IMR-90 (cell line): ENCODE measurements at regions not wholly inside any gene's neighbourhood (a gene's known extent, or its start where the extent isn't known, plus 50 kb on each side); places are given as distances from the start of the nearest gene placed in this dataset.

Experiments used
- ATAC-seq: fragments of 200-7000 bp; cut with Tn5 transposase; 2 replicates; pipeline ENCODE4 v1.9.1; 2020; ENCODE audit warnings: low read depth, mild to moderate bottlenecking, moderate library complexity
- BruUV-seq: library from RNA; stranded (reverse); fragments of 400-500 nt; replicated peaks from 2 replicates; lab custom pipeline; 2021; lab: Mats Ljungman, UMichigan
- CTCF ChIA-PET: fragments of 300-600 bp; formaldehyde crosslinking; extraction: SDS; loops from one replicate; lab custom pipeline; 2021; ENCODE audit warnings: antibody characterized with exemption; lab: Yijun Ruan, JAX
- POLR2A ChIA-PET: fragments of 300-600 bp; sonication (Branson Sonifier 250); formaldehyde crosslinking; loops from one replicate; lab custom pipeline; 2022; ENCODE audit warnings: antibody characterized with exemption; ENCODE audit not compliant: unreplicated experiment; lab: Charles Lee
- DNase-seq: peaks from one replicate; pipeline ENCODE4 v3.0.0; 2013
- H2AFZ ChIP-seq: replicated peaks from 2 replicates; pipeline ENCODE3; 2013; ENCODE audit warnings: low read length, mild to moderate bottlenecking; ENCODE audit not compliant: poor library complexity
- H2AK5ac ChIP-seq: 2 replicates; pipeline ENCODE4 v1.6.1; 2013; ENCODE audit warnings: low read depth, low read length, inconsistent platforms
- H2AK9ac ChIP-seq: replicated peaks from 2 replicates; pipeline ENCODE3; 2013; ENCODE audit warnings: mild to moderate bottlenecking, low read depth, low read length, moderate library complexity; ENCODE audit not compliant: poor library complexity
- H2BK120ac ChIP-seq: 2 replicates; pipeline ENCODE4 v1.6.1; 2013; ENCODE audit warnings: low read depth, low read length, inconsistent platforms
- H2BK15ac ChIP-seq: 3 replicates; pipeline ENCODE4 v1.6.1; 2013; ENCODE audit warnings: low read depth, low read length, inconsistent platforms
- H2BK20ac ChIP-seq: 2 replicates; pipeline ENCODE4 v1.6.1; 2013; ENCODE audit warnings: low read depth, mild to moderate bottlenecking, inconsistent platforms, low read length, moderate library complexity
- H2BK5ac ChIP-seq: 2 replicates; pipeline ENCODE4 v1.6.1; 2013; ENCODE audit warnings: mild to moderate bottlenecking, low read depth, low read length, inconsistent platforms; ENCODE audit not compliant: poor library complexity, severe bottlenecking
- H3K14ac ChIP-seq: replicated peaks from 2 replicates; pipeline ENCODE4 v1.6.1; 2013; ENCODE audit warnings: low read depth, low read length, inconsistent platforms
- H3K18ac ChIP-seq: 2 replicates; pipeline ENCODE4 v1.6.1; 2013; ENCODE audit warnings: low read depth, low read length, control low read depth
- H3K23ac ChIP-seq: 2 replicates; pipeline ENCODE4 v1.6.1; 2013; ENCODE audit warnings: low read depth, low read length, inconsistent platforms
- H3K27ac ChIP-seq: 2 replicates; pipeline ENCODE4 v1.5.1; 2013; ENCODE audit warnings: mild to moderate bottlenecking, control low read depth, low read length; ENCODE audit not compliant: insufficient read depth
- H3K27me3 ChIP-seq: 2 replicates; pipeline ENCODE4 v1.6.1; 2013; ENCODE audit warnings: low read length; ENCODE audit not compliant: control insufficient read depth, insufficient read depth
- H3K36me3 ChIP-seq: 2 replicates; pipeline ENCODE4 v1.6.1; 2013; ENCODE audit warnings: low read length, mixed read lengths; ENCODE audit not compliant: control insufficient read depth, insufficient read depth
- H3K4ac ChIP-seq: 2 replicates; pipeline ENCODE4 v1.6.1; 2013; ENCODE audit warnings: low read depth, low read length, inconsistent platforms
- H3K4me1 ChIP-seq: 2 replicates; pipeline ENCODE4 v1.6.1; 2013; ENCODE audit warnings: low read length, mixed read lengths; ENCODE audit not compliant: control insufficient read depth, insufficient read depth
- H3K4me2 ChIP-seq: 2 replicates; pipeline ENCODE4 v1.6.1; 2013; ENCODE audit warnings: low read depth, mild to moderate bottlenecking, control low read depth, low read length, moderate library complexity
- H3K4me3 ChIP-seq: 2 replicates; pipeline ENCODE4 v1.5.1; 2013; ENCODE audit warnings: low read depth, mild to moderate bottlenecking, control low read depth, low read length, moderate library complexity; ENCODE audit not compliant: insufficient read depth
- H3K56ac ChIP-seq: 2 replicates; pipeline ENCODE4 v1.6.1; 2013; ENCODE audit warnings: low read length, inconsistent platforms; ENCODE audit not compliant: insufficient read depth; ENCODE audit errors: extremely low read depth
- H3K79me1 ChIP-seq, 2 experiments: 2 replicates each; pipeline ENCODE4 v1.6.1; 2013; ENCODE audit warnings: low read length in 2 of 2, inconsistent platforms in 1 of 2, low read depth in 1 of 2
- H3K9ac ChIP-seq: 2 replicates; pipeline ENCODE4 v1.6.1; 2013; ENCODE audit warnings: low read depth, low read length, control low read depth
- H3K9me1 ChIP-seq: 2 replicates; pipeline ENCODE4 v1.6.1; 2013; ENCODE audit warnings: low read length, inconsistent platforms; ENCODE audit not compliant: insufficient read depth
- H3K9me3 ChIP-seq: 2 replicates; pipeline ENCODE4 v1.6.1; 2013; ENCODE audit warnings: low read length; ENCODE audit not compliant: control insufficient read depth, insufficient read depth
- H4K20me1 ChIP-seq: 2 replicates; pipeline ENCODE4 v1.6.1; 2013; ENCODE audit warnings: low read length, inconsistent platforms; ENCODE audit not compliant: insufficient read depth
- H4K5ac ChIP-seq: 2 replicates; pipeline ENCODE4 v1.6.1; 2013; ENCODE audit warnings: mild to moderate bottlenecking, low read depth, low read length, control low read depth
- H4K8ac ChIP-seq, 2 experiments: 2 replicates each; pipeline ENCODE4 v1.6.1; 2013; ENCODE audit warnings: low read depth in 2 of 2, low read length in 2 of 2, control low read depth in 1 of 2, inconsistent platforms in 1 of 2
- H4K91ac ChIP-seq: 2 replicates; pipeline ENCODE4 v1.6.1; 2013; ENCODE audit warnings: low read depth, low read length, inconsistent platforms; ENCODE audit not compliant: insufficient read depth
- CEBPB ChIP-seq: IDR thresholded peaks from 2 replicates; pipeline ENCODE4 v1.6.1; 2012; ENCODE audit warnings: low read depth, low read length, improper control_type of control experiment
- CHD1 ChIP-seq: IDR thresholded peaks from 2 replicates; pipeline ENCODE4 v1.6.1; 2012; ENCODE audit warnings: low read depth, low read length, improper control_type of control experiment
- MAFK ChIP-seq: IDR thresholded peaks from 2 replicates; pipeline ENCODE4 v1.6.1; 2012; ENCODE audit warnings: low read depth, low read length, improper control_type of control experiment
- MAZ ChIP-seq: IDR thresholded peaks from 2 replicates; pipeline ENCODE4 v1.6.1; 2012; ENCODE audit warnings: low read depth, mild to moderate bottlenecking, low read length, improper control_type of control experiment, moderate library complexity, borderline replicate concordance
- MXI1 ChIP-seq: IDR thresholded peaks from 2 replicates; pipeline ENCODE4 v1.6.1; 2012; ENCODE audit warnings: low read depth, mild to moderate bottlenecking, low read length, moderate library complexity, borderline replicate concordance
- NFE2L2 ChIP-seq: fragments of 150-350 bp; IDR thresholded peaks from 2 replicates; pipeline ENCODE4 v1.6.1; 2016; ENCODE audit warnings: low read depth, mild to moderate bottlenecking, low read length
- POLR2A ChIP-seq: IDR thresholded peaks from 2 replicates; pipeline ENCODE4 v1.6.1; 2012; ENCODE audit warnings: mild to moderate bottlenecking, low read depth, low read length
- RFX5 ChIP-seq: IDR thresholded peaks from 2 replicates; pipeline ENCODE4 v1.8.0; 2012; ENCODE audit warnings: low read depth, mild to moderate bottlenecking, low read length, moderate library complexity
- SMC3 ChIP-seq: fragments of 150-350 bp; IDR thresholded peaks from 2 replicates; pipeline ENCODE4 v1.6.1; 2016; ENCODE audit warnings: low read depth, mild to moderate bottlenecking, antibody characterized with exemption, low read length, moderate library complexity
- dilution Hi-C: fragments of 300-500 bp; cut with HindIII; formaldehyde crosslinking; loops from one replicate; pipeline ENCODE4 v1.14.3; 2018; ENCODE audit warnings: low sequenced_read_pairs; ENCODE audit not compliant: unreplicated experiment
- in situ Hi-C: fragments of 300-500 bp; cut with MboI; formaldehyde crosslinking; loops from 3 replicates; pipeline ENCODE4 v1.14.3; 2019; ENCODE audit warnings: low sequenced_read_pairs, inconsistent platforms, mixed read lengths
- intact Hi-C: fragments of 100-400 bp; cut with micrococcal nuclease; formaldehyde crosslinking; loops from 2 replicates; pipeline ENCODE4 v1.10.0; 2022
- TF ChIP-seq, protein P1 (sequence below): fragments of 150-350 bp; IDR thresholded peaks from 2 replicates; pipeline ENCODE4 v1.6.1; 2016; ENCODE audit warnings: low read depth, mild to moderate bottlenecking, low read length, moderate library complexity, borderline replicate concordance
- TF ChIP-seq, protein P2 (sequence below): fragments of 150-350 bp; IDR thresholded peaks from 2 replicates; pipeline ENCODE4 v1.6.1; 2017; ENCODE audit warnings: mild to moderate bottlenecking, antibody characterized with exemption, low read length, low read depth

DNA sequence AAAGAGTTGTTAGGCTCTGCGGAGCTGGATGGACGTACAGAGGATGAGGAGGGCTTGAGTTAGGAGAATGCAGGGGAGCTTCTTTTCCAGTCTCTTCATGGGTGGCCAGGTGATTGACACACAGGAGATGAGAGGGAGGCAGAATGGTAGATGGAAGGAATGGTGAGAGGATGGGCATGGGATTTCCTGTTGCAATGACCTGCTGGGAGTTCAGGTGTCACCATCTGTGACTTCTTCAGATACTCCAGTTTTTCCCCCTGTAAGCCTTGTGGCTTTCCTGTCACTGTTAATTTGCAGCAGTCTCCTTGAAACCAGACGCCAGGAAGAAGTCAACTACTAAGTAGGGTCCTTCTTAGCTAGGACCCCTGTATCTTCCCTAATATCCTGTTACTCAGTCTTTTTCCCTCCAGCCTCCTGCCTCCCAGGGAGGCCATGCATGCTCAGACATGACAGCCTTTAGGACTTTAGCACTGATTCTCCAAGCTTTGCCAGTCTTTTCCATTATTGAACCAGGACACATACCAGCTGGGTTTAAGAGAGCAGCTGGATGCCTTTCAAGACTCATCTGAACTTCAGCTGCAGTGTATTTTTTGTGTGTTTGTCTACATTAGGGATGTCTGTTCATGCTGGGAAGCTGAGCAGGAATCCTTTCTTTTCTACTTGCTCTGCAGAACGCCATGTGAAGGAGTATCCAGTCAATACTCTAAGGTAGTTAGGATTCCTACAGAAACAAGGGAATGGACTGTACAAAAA is 67.2 kb upstream of the CD180 start (continued):
- TF ChIP-seq POLR2A = no peak

DNA sequence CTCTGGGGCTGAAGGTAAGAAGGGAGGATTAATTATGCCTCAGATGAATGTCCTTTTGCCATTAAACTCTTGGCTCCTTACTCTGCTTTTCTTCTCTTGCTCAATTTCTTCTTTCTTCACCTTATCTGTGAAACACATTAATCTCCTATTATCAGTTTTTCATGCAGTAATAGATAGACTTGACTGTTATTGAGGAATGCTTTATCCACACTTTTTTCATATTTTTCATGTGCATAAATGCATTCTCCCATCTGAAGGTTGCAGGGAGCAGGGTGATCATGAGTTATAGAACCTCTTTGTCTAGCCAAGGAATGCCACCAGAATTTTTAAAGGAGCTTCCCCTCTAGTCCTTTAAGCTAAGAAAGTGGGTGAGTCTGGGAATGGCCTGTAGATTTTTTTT is 66.4 kb upstream of the CD180 start:
- Histone ChIP-seq H3K18ac (no peak overlapping the region), H2AK5ac (no peak overlapping the region), H4K91ac (no peak overlapping the region), H4K20me1 (no peaks in the 10 kb centered on the region), H2BK20ac (no peak overlapping the region), H4K8ac (no peak overlapping the region), H2AK9ac (no peak overlapping the region), H3K27me3 (no peaks in the 10 kb centered on the region), H2AFZ (no peak overlapping the region), H3K9me1 (peaks cover 10% of the 10 kb centered on the region), H3K4me1 (peaks cover 7% of the 10 kb centered on the region), H3K27ac (no peak overlapping the region), H4K5ac (no peak overlapping the region), H3K4me2 (no peak overlapping the region), H3K14ac (no peak overlapping the region), H3K4ac (no peak overlapping the region), H3K56ac (no peak overlapping the region), H2BK5ac (no peak overlapping the region), H3K9ac (no peak overlapping the region), H3K36me3 (no peaks in the 10 kb centered on the region), H3K9me3 (no peaks in the 10 kb centered on the region), H2BK120ac (no peak overlapping the region), H2BK15ac (no peak overlapping the region), H3K79me1 (no peaks in the 10 kb centered on the region), H3K4me3 (no peak overlapping the region), H3K23ac (no peak overlapping the region)
- ChIA-PET CTCF (interaction anchor here (0.6 kb wide), 1 partner anchor 27 kb away, joined by 3 read pairs; no protein-coding TSS in a partner anchor), POLR2A (interaction anchor here (0.6 kb wide), 1 partner anchor 52 kb away, joined by 3 read pairs; no protein-coding TSS in a partner anchor)
- BruUV-seq = no TSS peak
- DNase-seq = no peak
- TF ChIP-seq, protein P1, sequence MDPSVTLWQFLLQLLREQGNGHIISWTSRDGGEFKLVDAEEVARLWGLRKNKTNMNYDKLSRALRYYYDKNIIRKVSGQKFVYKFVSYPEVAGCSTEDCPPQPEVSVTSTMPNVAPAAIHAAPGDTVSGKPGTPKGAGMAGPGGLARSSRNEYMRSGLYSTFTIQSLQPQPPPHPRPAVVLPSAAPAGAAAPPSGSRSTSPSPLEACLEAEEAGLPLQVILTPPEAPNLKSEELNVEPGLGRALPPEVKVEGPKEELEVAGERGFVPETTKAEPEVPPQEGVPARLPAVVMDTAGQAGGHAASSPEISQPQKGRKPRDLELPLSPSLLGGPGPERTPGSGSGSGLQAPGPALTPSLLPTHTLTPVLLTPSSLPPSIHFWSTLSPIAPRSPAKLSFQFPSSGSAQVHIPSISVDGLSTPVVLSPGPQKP = no peak
- TF ChIP-seq MAZ (no peak), SMC3 (no peak), CHD1 (no peak), CEBPB (no peak), MXI1 (no peak), NFE2L2 (no peak), MAFK (no peak), RFX5 (no peak)
- TF ChIP-seq, protein P2, sequence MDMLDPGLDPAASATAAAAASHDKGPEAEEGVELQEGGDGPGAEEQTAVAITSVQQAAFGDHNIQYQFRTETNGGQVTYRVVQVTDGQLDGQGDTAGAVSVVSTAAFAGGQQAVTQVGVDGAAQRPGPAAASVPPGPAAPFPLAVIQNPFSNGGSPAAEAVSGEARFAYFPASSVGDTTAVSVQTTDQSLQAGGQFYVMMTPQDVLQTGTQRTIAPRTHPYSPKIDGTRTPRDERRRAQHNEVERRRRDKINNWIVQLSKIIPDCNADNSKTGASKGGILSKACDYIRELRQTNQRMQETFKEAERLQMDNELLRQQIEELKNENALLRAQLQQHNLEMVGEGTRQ = no peak
- dilution Hi-C loops = no loop called here
- ATAC-seq = no peak
- intact Hi-C loops = no loop called here
- in situ Hi-C loops = no loop called here
